ENCODE measurements at regions not wholly inside any gene's neighbourhood (a gene's known extent, or its start where the extent isn't known, plus 50 kb on each side); places are given as distances from the start of the nearest gene placed in this dataset.

DNA sequence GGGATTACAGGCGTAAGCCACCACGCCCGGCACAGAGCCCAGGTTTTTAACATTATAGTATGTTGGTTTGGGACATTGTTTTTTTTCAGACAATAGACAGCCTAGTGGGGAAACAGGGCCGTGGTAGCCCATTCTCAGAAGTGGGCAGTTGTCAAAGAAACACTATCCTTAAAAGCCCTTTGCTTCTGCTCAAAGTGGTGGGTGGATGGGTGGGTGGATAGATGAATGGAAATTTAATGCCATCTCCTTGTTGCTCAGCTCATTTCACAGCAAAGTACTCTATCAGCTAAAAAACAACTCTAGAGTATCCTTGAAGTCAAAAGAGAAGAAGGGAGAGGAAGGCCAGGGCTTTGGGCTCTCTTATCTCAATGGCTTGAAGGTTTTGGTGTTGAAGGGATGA, 137.8 kb downstream of the RRAGC start:
- H3K27me3 Mint-ChIP-seq (ENCODE audit: insufficient read depth, low read depth, poor library complexity) = peaks cover 2% of the 10 kb centered on the region
- H3K9me3 Mint-ChIP-seq = peaks cover 15% of the 10 kb centered on the region; the same call in 2 of the 3 replicates
- H3K36me3 Mint-ChIP-seq (ENCODE audit: low read depth) = peaks cover 19% of the 10 kb centered on the region; the same call in 2 of the 3 replicates
- no peak overlapping the region for H3K27ac Mint-ChIP-seq
- no peaks in the 10 kb centered on the region for H4K20me1 ChIP-seq (replicated peaks; ENCODE audit: insufficient read depth)
- H3K79me2 ChIP-seq (replicated peaks; ENCODE audit: insufficient read depth) = no peaks in the 10 kb centered on the region
- H3K9me2 ChIP-seq (ENCODE audit: insufficient read depth) = no peaks in the 10 kb centered on the region
- peaks cover 7% of the 10 kb centered on the region; the same call in 2 of the 3 replicates for H3K4me1 Mint-ChIP-seq
- peaks cover 7% of the 10 kb centered on the region for H3K4me1 ChIP-seq (ENCODE audit: insufficient read depth)
- no peak overlapping the region for H3K4me3 ChIP-seq
- DNase-seq (ENCODE audit: low spot score) = no peak
- peaks cover 7% of the 10 kb centered on the region for H3K27me3 ChIP-seq (ENCODE audit: insufficient read depth)
- H3K36me3 ChIP-seq (ENCODE audit: insufficient read depth) = no peaks in the 10 kb centered on the region
- ATAC-seq = no peak
- H3K4me3 Mint-ChIP-seq = no peak overlapping the region
- no peaks in the 10 kb centered on the region for H3F3A ChIP-seq (replicated peaks; ENCODE audit: low read depth)
- TF ChIP-seq ZNF331 (CRISPR knock-in tag; IDR thresholded peaks at IDR 0.05; ENCODE audit: low read depth) = no peak
- no peak overlapping the region for H3K4me2 ChIP-seq
- H3K27ac ChIP-seq (ENCODE audit: low read depth) = no peak overlapping the region
- H2AFZ ChIP-seq = no peak overlapping the region

DNA sequence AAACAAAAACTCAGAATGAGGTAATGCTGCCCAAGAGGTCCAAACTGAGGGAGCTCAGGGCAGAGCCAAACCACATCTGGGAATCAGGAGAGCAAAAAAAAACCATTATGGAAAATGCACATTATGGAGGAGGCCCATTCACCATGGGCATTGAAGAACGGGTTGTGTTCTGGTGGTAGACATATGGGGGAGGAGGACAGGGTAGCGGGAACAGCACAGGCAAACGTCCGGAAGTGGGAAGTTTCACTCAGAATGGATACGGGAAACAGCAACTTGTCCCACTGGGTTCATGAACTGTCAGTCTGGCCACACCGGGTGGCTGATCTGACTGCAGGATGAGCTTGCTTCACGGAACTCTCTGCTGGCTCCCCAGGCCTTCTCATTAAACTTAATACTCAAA, 139.7 kb downstream of the RRAGC start:
- Mint-ChIP-seq H3K36me3 (ENCODE audit: low read depth) (peaks cover 4% of the 10 kb centered on the region; the same call in 1 of the 3 replicates), H3K27me3 (ENCODE audit: insufficient read depth, low read depth, poor library complexity) (peaks cover 2% of the 10 kb centered on the region), H3K27ac (no peak overlapping the region), H3K4me3 (no peak overlapping the region), H3K4me1 (no peaks in the 10 kb centered on the region), H3K9me3 (peaks cover 4% of the 10 kb centered on the region; the same call in 2 of the 3 replicates)
- H4K20me1 ChIP-seq (replicated peaks; ENCODE audit: insufficient read depth) = no peaks in the 10 kb centered on the region
- H3K4me3 ChIP-seq = no peak overlapping the region
- no peaks in the 10 kb centered on the region for H3F3A ChIP-seq (replicated peaks; ENCODE audit: low read depth)
- no peak overlapping the region for H3K27ac ChIP-seq (ENCODE audit: low read depth)
- H3K9me2 ChIP-seq (ENCODE audit: insufficient read depth) = no peaks in the 10 kb centered on the region
- ATAC-seq (no peak), DNase-seq (ENCODE audit: low spot score) (no peak)
- H2AFZ ChIP-seq = no peak overlapping the region
- no peaks in the 10 kb centered on the region for H3K4me1 ChIP-seq (ENCODE audit: insufficient read depth)
- H3K27me3 ChIP-seq (ENCODE audit: insufficient read depth) = no peaks in the 10 kb centered on the region
- no peak overlapping the region for H3K4me2 ChIP-seq
- H3K79me2 ChIP-seq (replicated peaks; ENCODE audit: insufficient read depth) = no peaks in the 10 kb centered on the region
- no peaks in the 10 kb centered on the region for H3K36me3 ChIP-seq (ENCODE audit: insufficient read depth)
- TF ChIP-seq EZH2phosphoT487 (IDR thresholded peaks at IDR 0.05; ENCODE audit: unreplicated experiment) = no peak
- TF ChIP-seq, protein P1, sequence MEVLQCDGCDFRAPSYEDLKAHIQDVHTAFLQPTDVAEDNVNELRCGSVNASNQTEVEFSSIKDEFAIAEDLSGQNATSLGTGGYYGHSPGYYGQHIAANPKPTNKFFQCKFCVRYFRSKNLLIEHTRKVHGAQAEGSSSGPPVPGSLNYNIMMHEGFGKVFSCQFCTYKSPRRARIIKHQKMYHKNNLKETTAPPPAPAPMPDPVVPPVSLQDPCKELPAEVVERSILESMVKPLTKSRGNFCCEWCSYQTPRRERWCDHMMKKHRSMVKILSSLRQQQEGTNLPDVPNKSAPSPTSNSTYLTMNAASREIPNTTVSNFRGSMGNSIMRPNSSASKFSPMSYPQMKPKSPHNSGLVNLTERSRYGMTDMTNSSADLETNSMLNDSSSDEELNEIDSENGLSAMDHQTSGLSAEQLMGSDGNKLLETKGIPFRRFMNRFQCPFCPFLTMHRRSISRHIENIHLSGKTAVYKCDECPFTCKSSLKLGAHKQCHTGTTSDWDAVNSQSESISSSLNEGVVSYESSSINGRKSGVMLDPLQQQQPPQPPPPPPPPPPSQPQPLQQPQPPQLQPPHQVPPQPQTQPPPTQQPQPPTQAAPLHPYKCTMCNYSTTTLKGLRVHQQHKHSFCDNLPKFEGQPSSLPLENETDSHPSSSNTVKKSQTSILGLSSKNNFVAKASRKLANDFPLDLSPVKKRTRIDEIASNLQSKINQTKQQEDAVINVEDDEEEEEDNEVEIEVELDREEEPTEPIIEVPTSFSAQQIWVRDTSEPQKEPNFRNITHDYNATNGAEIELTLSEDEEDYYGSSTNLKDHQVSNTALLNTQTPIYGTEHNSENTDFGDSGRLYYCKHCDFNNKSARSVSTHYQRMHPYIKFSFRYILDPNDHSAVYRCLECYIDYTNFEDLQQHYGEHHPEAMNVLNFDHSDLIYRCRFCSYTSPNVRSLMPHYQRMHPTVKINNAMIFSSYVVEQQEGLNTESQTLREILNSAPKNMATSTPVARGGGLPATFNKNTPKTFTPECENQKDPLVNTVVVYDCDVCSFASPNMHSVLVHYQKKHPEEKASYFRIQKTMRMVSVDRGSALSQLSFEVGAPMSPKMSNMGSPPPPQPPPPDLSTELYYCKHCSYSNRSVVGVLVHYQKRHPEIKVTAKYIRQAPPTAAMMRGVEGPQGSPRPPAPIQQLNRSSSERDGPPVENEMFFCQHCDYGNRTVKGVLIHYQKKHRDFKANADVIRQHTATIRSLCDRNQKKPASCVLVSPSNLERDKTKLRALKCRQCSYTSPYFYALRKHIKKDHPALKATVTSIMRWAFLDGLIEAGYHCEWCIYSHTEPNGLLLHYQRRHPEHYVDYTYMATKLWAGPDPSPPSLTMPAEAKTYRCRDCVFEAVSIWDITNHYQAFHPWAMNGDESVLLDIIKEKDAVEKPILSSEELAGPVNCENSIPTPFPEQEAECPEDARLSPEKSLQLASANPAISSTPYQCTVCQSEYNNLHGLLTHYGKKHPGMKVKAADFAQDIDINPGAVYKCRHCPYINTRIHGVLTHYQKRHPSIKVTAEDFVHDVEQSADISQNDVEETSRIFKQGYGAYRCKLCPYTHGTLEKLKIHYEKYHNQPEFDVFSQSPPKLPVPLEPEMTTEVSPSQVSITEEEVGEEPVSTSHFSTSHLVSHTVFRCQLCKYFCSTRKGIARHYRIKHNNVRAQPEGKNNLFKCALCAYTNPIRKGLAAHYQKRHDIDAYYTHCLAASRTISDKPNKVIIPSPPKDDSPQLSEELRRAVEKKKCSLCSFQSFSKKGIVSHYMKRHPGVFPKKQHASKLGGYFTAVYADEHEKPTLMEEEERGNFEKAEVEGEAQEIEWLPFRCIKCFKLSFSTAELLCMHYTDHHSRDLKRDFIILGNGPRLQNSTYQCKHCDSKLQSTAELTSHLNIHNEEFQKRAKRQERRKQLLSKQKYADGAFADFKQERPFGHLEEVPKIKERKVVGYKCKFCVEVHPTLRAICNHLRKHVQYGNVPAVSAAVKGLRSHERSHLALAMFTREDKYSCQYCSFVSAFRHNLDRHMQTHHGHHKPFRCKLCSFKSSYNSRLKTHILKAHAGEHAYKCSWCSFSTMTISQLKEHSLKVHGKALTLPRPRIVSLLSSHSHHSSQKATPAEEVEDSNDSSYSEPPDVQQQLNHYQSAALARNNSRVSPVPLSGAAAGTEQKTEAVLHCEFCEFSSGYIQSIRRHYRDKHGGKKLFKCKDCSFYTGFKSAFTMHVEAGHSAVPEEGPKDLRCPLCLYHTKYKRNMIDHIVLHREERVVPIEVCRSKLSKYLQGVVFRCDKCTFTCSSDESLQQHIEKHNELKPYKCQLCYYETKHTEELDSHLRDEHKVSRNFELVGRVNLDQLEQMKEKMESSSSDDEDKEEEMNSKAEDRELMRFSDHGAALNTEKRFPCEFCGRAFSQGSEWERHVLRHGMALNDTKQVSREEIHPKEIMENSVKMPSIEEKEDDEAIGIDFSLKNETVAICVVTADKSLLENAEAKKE (CRISPR knock-in tag; IDR thresholded peaks at IDR 0.05) = no peak
- no peak for TF ChIP-seq POLR2AphosphoS5 (IDR thresholded peaks at IDR 0.05; ENCODE audit: low read depth)
- TF ChIP-seq STAT1 (IDR thresholded peaks at IDR 0.05; ENCODE audit: unreplicated experiment) = no peak
- TF ChIP-seq NANOG (IDR thresholded peaks at IDR 0.05; ENCODE audit: borderline replicate concordance) = no peak
- no peak for TF ChIP-seq CREB1 (CRISPR knock-in tag; IDR thresholded peaks at IDR 0.05; ENCODE audit: low read depth)
- TF ChIP-seq ZNF114 (CRISPR knock-in tag; IDR thresholded peaks at IDR 0.05) = no peak
- TF ChIP-seq JUNB (IDR thresholded peaks at IDR 0.05; ENCODE audit: unreplicated experiment) = no peak
- TF ChIP-seq, protein P2, sequence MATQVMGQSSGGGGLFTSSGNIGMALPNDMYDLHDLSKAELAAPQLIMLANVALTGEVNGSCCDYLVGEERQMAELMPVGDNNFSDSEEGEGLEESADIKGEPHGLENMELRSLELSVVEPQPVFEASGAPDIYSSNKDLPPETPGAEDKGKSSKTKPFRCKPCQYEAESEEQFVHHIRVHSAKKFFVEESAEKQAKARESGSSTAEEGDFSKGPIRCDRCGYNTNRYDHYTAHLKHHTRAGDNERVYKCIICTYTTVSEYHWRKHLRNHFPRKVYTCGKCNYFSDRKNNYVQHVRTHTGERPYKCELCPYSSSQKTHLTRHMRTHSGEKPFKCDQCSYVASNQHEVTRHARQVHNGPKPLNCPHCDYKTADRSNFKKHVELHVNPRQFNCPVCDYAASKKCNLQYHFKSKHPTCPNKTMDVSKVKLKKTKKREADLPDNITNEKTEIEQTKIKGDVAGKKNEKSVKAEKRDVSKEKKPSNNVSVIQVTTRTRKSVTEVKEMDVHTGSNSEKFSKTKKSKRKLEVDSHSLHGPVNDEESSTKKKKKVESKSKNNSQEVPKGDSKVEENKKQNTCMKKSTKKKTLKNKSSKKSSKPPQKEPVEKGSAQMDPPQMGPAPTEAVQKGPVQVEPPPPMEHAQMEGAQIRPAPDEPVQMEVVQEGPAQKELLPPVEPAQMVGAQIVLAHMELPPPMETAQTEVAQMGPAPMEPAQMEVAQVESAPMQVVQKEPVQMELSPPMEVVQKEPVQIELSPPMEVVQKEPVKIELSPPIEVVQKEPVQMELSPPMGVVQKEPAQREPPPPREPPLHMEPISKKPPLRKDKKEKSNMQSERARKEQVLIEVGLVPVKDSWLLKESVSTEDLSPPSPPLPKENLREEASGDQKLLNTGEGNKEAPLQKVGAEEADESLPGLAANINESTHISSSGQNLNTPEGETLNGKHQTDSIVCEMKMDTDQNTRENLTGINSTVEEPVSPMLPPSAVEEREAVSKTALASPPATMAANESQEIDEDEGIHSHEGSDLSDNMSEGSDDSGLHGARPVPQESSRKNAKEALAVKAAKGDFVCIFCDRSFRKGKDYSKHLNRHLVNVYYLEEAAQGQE (IDR thresholded peaks at IDR 0.05; ENCODE audit: unreplicated experiment) = no peak
- no peak for TF ChIP-seq ZNF331 (CRISPR knock-in tag; IDR thresholded peaks at IDR 0.05; ENCODE audit: low read depth)
- no peak for TF ChIP-seq EZH2 (IDR thresholded peaks at IDR 0.05; ENCODE audit: low read depth, unreplicated experiment)
- TF ChIP-seq, protein P3, sequence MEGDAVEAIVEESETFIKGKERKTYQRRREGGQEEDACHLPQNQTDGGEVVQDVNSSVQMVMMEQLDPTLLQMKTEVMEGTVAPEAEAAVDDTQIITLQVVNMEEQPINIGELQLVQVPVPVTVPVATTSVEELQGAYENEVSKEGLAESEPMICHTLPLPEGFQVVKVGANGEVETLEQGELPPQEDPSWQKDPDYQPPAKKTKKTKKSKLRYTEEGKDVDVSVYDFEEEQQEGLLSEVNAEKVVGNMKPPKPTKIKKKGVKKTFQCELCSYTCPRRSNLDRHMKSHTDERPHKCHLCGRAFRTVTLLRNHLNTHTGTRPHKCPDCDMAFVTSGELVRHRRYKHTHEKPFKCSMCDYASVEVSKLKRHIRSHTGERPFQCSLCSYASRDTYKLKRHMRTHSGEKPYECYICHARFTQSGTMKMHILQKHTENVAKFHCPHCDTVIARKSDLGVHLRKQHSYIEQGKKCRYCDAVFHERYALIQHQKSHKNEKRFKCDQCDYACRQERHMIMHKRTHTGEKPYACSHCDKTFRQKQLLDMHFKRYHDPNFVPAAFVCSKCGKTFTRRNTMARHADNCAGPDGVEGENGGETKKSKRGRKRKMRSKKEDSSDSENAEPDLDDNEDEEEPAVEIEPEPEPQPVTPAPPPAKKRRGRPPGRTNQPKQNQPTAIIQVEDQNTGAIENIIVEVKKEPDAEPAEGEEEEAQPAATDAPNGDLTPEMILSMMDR (conservative IDR thresholded peaks at IDR 0.05; ENCODE audit: low read depth in 2 of 2) = no peak

All from GM23338 (cell line).